Chondrocyte (in vitro differentiated cells): ENCODE measurements at regions not wholly inside any gene's neighbourhood (a gene's known extent, or its start where the extent isn't known, plus 50 kb on each side); places are given as distances from the start of the nearest gene placed in this dataset.

ENCODE experiments used
- DNase-seq: peaks from one replicate; pipeline ENCODE4 v3.0.0; 2021; ENCODE audit warnings: mixed read lengths, low spot score
- H3K27ac Mint-ChIP-seq: one replicate; pipeline ENCODE4 v1.8.0; 2021; ENCODE audit warnings: mild to moderate bottlenecking, moderate library complexity, mixed read lengths; ENCODE audit not compliant: unreplicated experiment
- H3K27me3 Mint-ChIP-seq: 2 replicates; pipeline ENCODE4 v1.8.0; 2021; ENCODE audit warnings: low read depth, mixed read lengths
- H3K36me3 Mint-ChIP-seq: 2 replicates; pipeline ENCODE4 v1.8.0; 2021; ENCODE audit warnings: low read depth, mixed read lengths
- H3K4me1 Mint-ChIP-seq: 2 replicates; pipeline ENCODE4 v1.8.0; 2021; ENCODE audit warnings: low read depth, mild to moderate bottlenecking, mixed read lengths
- H3K4me3 Mint-ChIP-seq: one replicate; pipeline ENCODE4 v1.8.0; 2021; ENCODE audit warnings: mild to moderate bottlenecking, moderate library complexity, mixed read lengths; ENCODE audit not compliant: unreplicated experiment
- H3K9me3 Mint-ChIP-seq: 2 replicates; pipeline ENCODE4 v1.8.0; 2021; ENCODE audit warnings: low read depth, mixed read lengths
- CTCF ChIP-seq: fragments of 200-600 bp; sonication (generic); IDR thresholded peaks from 2 replicates; pipeline ENCODE4 v1.5.0; 2021; ENCODE audit warnings: antibody characterized with exemption, mild to moderate bottlenecking, moderate library complexity

DNA sequence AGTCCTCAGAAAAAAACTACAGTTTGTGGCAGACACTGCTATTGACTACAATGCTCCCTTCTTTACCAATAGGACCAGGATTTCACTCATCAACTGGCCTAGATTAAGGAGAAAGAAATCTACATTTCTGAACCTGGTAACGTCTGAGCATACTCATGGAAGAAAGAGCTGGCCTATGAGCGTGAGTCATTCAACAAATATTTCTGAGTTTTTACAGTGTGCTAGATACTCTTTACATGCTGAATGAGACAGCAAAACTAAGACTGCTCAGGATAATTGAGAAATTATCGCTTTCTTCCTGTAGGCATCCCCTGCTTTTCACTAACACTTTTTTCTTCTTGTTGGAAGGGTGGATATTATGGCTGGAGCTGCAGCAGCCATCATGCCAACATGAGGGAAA is 609.7 kb downstream of the TNS3 start:
- no peak for DNase-seq
- peaks cover 7% of the 10 kb centered on the region for H3K4me1 Mint-ChIP-seq
- H3K27ac Mint-ChIP-seq, result peak overlapping the region; percentile 63
- no peak overlapping the region for H3K4me3 Mint-ChIP-seq
- H3K36me3 Mint-ChIP-seq, result no peaks in the 10 kb centered on the region
- no peaks in the 10 kb centered on the region for H3K27me3 Mint-ChIP-seq
- peaks cover 7% of the 10 kb centered on the region for H3K9me3 Mint-ChIP-seq
- TF ChIP-seq CTCF, result no peak

DNA sequence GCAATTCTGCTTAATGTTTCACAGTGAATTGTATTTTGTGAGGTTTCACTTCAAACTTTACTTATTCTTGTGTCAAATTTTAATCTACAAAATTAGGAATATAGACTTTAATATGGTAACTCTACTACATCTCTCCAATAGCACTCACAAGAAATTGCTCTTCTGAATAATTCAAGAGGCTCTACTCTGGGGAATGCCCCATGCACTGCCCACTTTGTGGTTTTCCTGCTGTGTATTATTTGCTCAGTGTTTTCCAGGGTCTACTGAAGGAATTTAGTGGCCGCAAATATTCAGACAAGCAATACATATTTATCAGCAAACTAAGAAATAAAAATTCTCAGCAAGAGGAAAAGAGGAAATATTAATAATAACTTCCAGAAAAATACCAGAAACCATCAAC is 611.4 kb downstream of the TNS3 start:
- H3K9me3 Mint-ChIP-seq, result peaks cover 17% of the 10 kb centered on the region
- no peak for TF ChIP-seq CTCF
- H3K4me1 Mint-ChIP-seq, result peaks cover 7% of the 10 kb centered on the region
- peaks cover 3% of the 10 kb centered on the region for H3K36me3 Mint-ChIP-seq
- no peak overlapping the region for H3K4me3 Mint-ChIP-seq
- H3K27ac Mint-ChIP-seq, result no peak overlapping the region
- no peaks in the 10 kb centered on the region for H3K27me3 Mint-ChIP-seq
- no peak for DNase-seq

DNA sequence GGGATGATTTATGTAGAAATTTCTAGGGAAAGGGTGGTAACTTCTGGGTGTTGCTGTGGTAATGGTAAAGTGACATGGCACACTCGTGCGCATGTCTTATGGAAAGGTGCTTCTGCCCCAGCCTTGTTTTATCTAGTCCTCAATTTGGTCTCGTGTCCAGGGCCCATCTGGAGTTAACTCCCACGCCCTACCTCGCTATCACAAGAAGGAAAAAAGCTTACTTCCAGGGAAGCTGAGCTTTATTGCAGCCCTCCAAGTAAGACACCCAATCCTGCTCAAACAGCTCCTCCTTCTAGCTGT is 611.8 kb downstream of the TNS3 start:
- H3K9me3 Mint-ChIP-seq, result peaks cover 21% of the 10 kb centered on the region
- H3K27ac Mint-ChIP-seq, result no peak overlapping the region
- DNase-seq, result no peak
- no peaks in the 10 kb centered on the region for H3K27me3 Mint-ChIP-seq
- H3K4me1 Mint-ChIP-seq, result peaks cover 7% of the 10 kb centered on the region
- TF ChIP-seq CTCF, result no peak
- H3K36me3 Mint-ChIP-seq, result peaks cover 3% of the 10 kb centered on the region
- H3K4me3 Mint-ChIP-seq, result no peak overlapping the region

GRCh38 chr7:46969303-46970130 is 612.4 kb downstream of the TNS3 start:
- Mint-ChIP-seq H3K36me3 (peaks cover 7% of the 10 kb centered on the region), H3K9me3 (peaks cover 26% of the 10 kb centered on the region), H3K27ac (no peak overlapping the region), H3K4me1 (peaks cover 7% of the 10 kb centered on the region), H3K27me3 (no peaks in the 10 kb centered on the region), H3K4me3 (no peak overlapping the region)
- TF ChIP-seq CTCF, result no peak
- DNase-seq, result no peak

DNA sequence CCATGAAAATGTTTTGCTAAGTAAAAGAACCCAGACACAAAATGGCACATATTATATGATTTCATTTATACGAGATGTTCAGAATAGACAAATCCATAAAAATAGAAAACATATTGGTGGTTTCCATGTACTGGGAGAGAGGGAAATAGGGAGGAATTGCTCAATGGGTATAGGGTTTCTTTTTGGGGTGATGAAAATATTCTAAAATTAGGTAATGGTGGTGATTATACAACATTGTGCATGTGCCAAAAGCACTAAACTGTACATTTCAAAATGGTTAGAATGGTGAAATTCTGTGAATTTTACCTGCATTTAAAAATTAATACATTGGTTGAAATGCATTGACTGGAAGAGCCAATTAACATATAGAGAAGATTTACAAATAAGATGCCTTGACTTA is 613.9 kb downstream of the TNS3 start:
- no peaks in the 10 kb centered on the region for H3K27me3 Mint-ChIP-seq
- no peak for TF ChIP-seq CTCF
- H3K27ac Mint-ChIP-seq, result no peak overlapping the region
- H3K9me3 Mint-ChIP-seq, result peaks cover 38% of the 10 kb centered on the region
- peaks cover 16% of the 10 kb centered on the region for H3K36me3 Mint-ChIP-seq
- H3K4me3 Mint-ChIP-seq, result no peak overlapping the region
- DNase-seq, result no peak
- H3K4me1 Mint-ChIP-seq, result peaks cover 7% of the 10 kb centered on the region
